WTC11 (cell line): ENCODE measurements at regions not wholly inside any gene's neighbourhood (a gene's known extent, or its start where the extent isn't known, plus 50 kb on each side); places are given as distances from the start of the nearest gene placed in this dataset.
A peak's percentile ranks its signal among the peaks of the same experiment; 100 is the strongest.

Experiments used
- ATAC-seq: fragments of 200-7000 bp; cut with Tn5 transposase; 2 replicates; pipeline ENCODE4 v1.10.0; 2021; ENCODE audit warnings: mild to moderate bottlenecking, moderate library complexity
- CTCF ChIA-PET: fragments of 300-600 bp; sonication (Branson Sonifier 250); formaldehyde crosslinking; loops from one replicate; lab custom pipeline; 2021; ENCODE audit warnings: antibody characterized with exemption; lab: Charles Lee
- POLR2A ChIA-PET: fragments of 350-600 bp; sonication (Branson Sonifier 250); formaldehyde crosslinking; loops from one replicate; lab custom pipeline; 2021; ENCODE audit warnings: antibody characterized with exemption; lab: Charles Lee
- DNase-seq: peaks from one replicate; pipeline ENCODE4 v3.0.0; 2021; ENCODE audit warnings: low spot score
- H3K27ac Mint-ChIP-seq: 2 replicates; pipeline ENCODE4 v1.8.0; 2021; ENCODE audit warnings: mixed read lengths
- H3K27me3 Mint-ChIP-seq: 2 replicates; pipeline ENCODE4 v1.8.0; 2021; ENCODE audit warnings: low read depth, mild to moderate bottlenecking, moderate library complexity, mixed read lengths
- H3K36me3 Mint-ChIP-seq: 2 replicates; pipeline ENCODE4 v1.8.0; 2021; ENCODE audit warnings: mixed read lengths
- H3K4me1 Mint-ChIP-seq: 2 replicates; pipeline ENCODE4 v1.8.0; 2022; ENCODE audit warnings: mixed read lengths
- H3K4me3 Mint-ChIP-seq: 2 replicates; pipeline ENCODE4 v1.8.0; 2021; ENCODE audit warnings: mild to moderate bottlenecking, moderate library complexity, mixed read lengths
- H3K9me3 Mint-ChIP-seq: 2 replicates; pipeline ENCODE4 v1.8.0; 2021; ENCODE audit warnings: mixed read lengths
- ATF1 ChIP-seq: sonication (generic); formaldehyde crosslinking; IDR thresholded peaks from 2 replicates; pipeline ENCODE4 v1.8.1; 2023; ENCODE audit warnings: mild to moderate bottlenecking, moderate library complexity, missing genetic modification reagents
- CTCF ChIP-seq: fragments of 200-600 bp; IDR thresholded peaks from 2 replicates; pipeline ENCODE4 v1.8.0; 2022; ENCODE audit warnings: antibody characterized with exemption
- EMX1 ChIP-seq: fragments of 250-450 bp; sonication (Bioruptor Pico); IDR thresholded peaks from 2 replicates; pipeline ENCODE4 v1.8.0; 2021; ENCODE audit warnings: mild to moderate bottlenecking
- FOXJ3 ChIP-seq: sonication (generic); formaldehyde crosslinking; IDR thresholded peaks from 2 replicates; pipeline ENCODE4 v1.9.0; 2021; ENCODE audit warnings: missing genetic modification reagents, mild to moderate bottlenecking, borderline replicate concordance
- GRHL2 ChIP-seq: fragments of 250-450 bp; sonication (Bioruptor Pico); IDR thresholded peaks from 2 replicates; pipeline ENCODE4 v1.8.0; 2022; ENCODE audit warnings: mild to moderate bottlenecking, moderate library complexity; ENCODE audit not compliant: insufficient replicate concordance, severe bottlenecking
- MYBL2 ChIP-seq: sonication (generic); formaldehyde crosslinking; IDR thresholded peaks from 2 replicates; pipeline ENCODE4 v1.8.1; 2023; ENCODE audit warnings: mild to moderate bottlenecking, moderate library complexity, missing genetic modification reagents
- SP1 ChIP-seq: sonication (generic); formaldehyde crosslinking; conservative IDR thresholded peaks from 2 replicates; pipeline ENCODE4 v1.8.1; 2022; ENCODE audit warnings: missing genetic modification reagents
- ZBTB21 ChIP-seq: sonication (generic); formaldehyde crosslinking; IDR thresholded peaks from 2 replicates; pipeline ENCODE4 v1.8.1; 2023; ENCODE audit warnings: mild to moderate bottlenecking, missing genetic modification reagents, borderline replicate concordance
- ZNF263 ChIP-seq: sonication (generic); formaldehyde crosslinking; IDR thresholded peaks from 2 replicates; pipeline ENCODE4 v1.8.1; 2022; ENCODE audit warnings: low read depth, mild to moderate bottlenecking, moderate library complexity, missing genetic modification reagents
- ZNF423 ChIP-seq: fragments of 250-450 bp; sonication (Bioruptor Pico); IDR thresholded peaks from 2 replicates; pipeline ENCODE4 v2.1.2; 2022; ENCODE audit warnings: mild to moderate bottlenecking, moderate library complexity
- ZNF512 ChIP-seq: sonication (generic); formaldehyde crosslinking; IDR thresholded peaks from 2 replicates; pipeline ENCODE4 v1.8.1; 2022; ENCODE audit warnings: missing genetic modification reagents, borderline replicate concordance
- TF ChIP-seq, protein P1 (sequence below): fragments of 250-450 bp; sonication (Bioruptor Pico); IDR thresholded peaks from 2 replicates; pipeline ENCODE4 v1.9.0; 2021; ENCODE audit warnings: mild to moderate bottlenecking
- TF ChIP-seq, protein P2 (sequence below): fragments of 250-450 bp; sonication (Bioruptor Pico); IDR thresholded peaks from 2 replicates; pipeline ENCODE4 v1.8.0; 2021; ENCODE audit warnings: mild to moderate bottlenecking

GRCh38 chr6:166751051-166751595, 124.1 kb upstream of the RPS6KA2 start:
- Mint-ChIP-seq H3K4me1 (peaks cover 39% of the 10 kb centered on the region), H3K4me3 (no peak overlapping the region), H3K36me3 (no peaks in the 10 kb centered on the region), H3K27me3 (no peaks in the 10 kb centered on the region; the same call in 1 of the 2 replicates), H3K27ac (no peak overlapping the region), H3K9me3 (no peaks in the 10 kb centered on the region)
- no peak for TF ChIP-seq ATF1 (CRISPR knock-in tag)
- peak; percentile 76 for TF ChIP-seq ZNF423 (CRISPR knock-in tag)
- ChIA-PET CTCF (interaction anchor here (0.7 to 2.4 kb wide), 4 partner anchors 11 to 44 kb away, joined by 3 to 14 read pairs (median 3); no protein-coding TSS in a partner anchor), POLR2A (no interaction called here)
- DNase-seq, result peak; percentile 44
- ATAC-seq, result peak; percentile 34

DNA sequence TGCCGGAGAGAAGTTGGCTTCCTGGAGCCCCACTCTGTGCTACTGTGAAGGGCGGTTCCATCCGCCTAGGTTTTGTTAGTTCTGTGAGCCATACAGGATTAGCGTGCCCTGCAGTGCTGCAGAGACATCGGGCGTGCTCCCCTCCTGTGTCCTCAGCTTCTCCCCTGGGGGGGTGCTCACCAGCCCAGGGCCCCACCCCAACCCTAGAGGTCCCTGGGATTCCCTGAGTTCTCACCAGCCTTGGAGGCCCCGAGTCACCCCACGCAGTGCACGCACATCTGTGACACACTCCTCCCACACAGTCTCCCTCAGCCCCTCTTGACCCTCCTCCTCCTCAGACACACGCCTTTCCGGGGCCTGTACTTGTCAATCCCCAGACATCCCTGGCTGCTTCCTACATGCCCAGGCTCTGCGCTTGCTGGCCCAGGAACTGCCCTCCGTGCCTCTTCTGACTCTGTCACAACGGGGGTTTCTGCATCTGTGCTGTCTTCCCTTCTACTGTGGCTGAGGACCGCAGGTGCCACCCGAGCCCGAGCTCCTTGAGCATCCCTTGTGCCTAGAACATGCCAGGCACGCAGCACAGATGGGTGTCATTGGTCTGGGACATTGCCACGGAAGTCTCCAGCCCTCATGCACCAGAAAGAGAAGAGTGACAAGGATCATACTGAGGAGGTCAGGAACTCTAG, 123.2 kb upstream of the RPS6KA2 start:
- Mint-ChIP-seq H3K9me3 (no peaks in the 10 kb centered on the region), H3K27ac (peak overlapping the region; percentile 69), H3K36me3 (no peaks in the 10 kb centered on the region), H3K4me3 (no peak overlapping the region), H3K27me3 (no peaks in the 10 kb centered on the region; the same call in 1 of the 2 replicates), H3K4me1 (peaks cover 36% of the 10 kb centered on the region)
- POLR2A ChIA-PET, result no interaction called here
- DNase-seq (no peak), ATAC-seq (peak; percentile 4)
- CTCF ChIA-PET, result interaction anchor here (1.2 to 2.4 kb wide), 3 partner anchors 22 to 43 kb away, joined by 3 to 14 read pairs (median 3); no protein-coding TSS in a partner anchor
- TF ChIP-seq SP1 (CRISPR knock-in tag) (no peak), ZBTB21 (no peak), MYBL2 (CRISPR knock-in tag) (no peak), CTCF (no peak), ZNF263 (peak; percentile 50; the same call in 1 of the 2 replicates), EMX1 (CRISPR knock-in tag) (no peak), ZNF512 (CRISPR knock-in tag) (no peak)

GRCh38 chr6:166749666-166750065, 122.6 kb upstream of the RPS6KA2 start:
- Mint-ChIP-seq H3K36me3 (no peaks in the 10 kb centered on the region), H3K4me3 (no peak overlapping the region), H3K27ac (no peak overlapping the region), H3K9me3 (no peaks in the 10 kb centered on the region), H3K4me1 (peaks cover 35% of the 10 kb centered on the region), H3K27me3 (no peaks in the 10 kb centered on the region; the same call in 1 of the 2 replicates)
- ChIA-PET POLR2A (no interaction called here), CTCF (interaction anchor here (1.2 to 2.4 kb wide), 3 partner anchors 23 to 43 kb away, joined by 3 to 14 read pairs (median 3); no protein-coding TSS in a partner anchor)
- TF ChIP-seq GRHL2, result no peak
- TF ChIP-seq FOXJ3 (CRISPR knock-in tag), result no peak
- TF ChIP-seq, protein P1, sequence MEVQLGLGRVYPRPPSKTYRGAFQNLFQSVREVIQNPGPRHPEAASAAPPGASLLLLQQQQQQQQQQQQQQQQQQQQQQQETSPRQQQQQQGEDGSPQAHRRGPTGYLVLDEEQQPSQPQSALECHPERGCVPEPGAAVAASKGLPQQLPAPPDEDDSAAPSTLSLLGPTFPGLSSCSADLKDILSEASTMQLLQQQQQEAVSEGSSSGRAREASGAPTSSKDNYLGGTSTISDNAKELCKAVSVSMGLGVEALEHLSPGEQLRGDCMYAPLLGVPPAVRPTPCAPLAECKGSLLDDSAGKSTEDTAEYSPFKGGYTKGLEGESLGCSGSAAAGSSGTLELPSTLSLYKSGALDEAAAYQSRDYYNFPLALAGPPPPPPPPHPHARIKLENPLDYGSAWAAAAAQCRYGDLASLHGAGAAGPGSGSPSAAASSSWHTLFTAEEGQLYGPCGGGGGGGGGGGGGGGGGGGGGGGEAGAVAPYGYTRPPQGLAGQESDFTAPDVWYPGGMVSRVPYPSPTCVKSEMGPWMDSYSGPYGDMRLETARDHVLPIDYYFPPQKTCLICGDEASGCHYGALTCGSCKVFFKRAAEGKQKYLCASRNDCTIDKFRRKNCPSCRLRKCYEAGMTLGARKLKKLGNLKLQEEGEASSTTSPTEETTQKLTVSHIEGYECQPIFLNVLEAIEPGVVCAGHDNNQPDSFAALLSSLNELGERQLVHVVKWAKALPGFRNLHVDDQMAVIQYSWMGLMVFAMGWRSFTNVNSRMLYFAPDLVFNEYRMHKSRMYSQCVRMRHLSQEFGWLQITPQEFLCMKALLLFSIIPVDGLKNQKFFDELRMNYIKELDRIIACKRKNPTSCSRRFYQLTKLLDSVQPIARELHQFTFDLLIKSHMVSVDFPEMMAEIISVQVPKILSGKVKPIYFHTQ, result no peak
- TF ChIP-seq ZNF263, result peak; percentile 61; the same call in 1 of the 2 replicates
- TF ChIP-seq, protein P2, sequence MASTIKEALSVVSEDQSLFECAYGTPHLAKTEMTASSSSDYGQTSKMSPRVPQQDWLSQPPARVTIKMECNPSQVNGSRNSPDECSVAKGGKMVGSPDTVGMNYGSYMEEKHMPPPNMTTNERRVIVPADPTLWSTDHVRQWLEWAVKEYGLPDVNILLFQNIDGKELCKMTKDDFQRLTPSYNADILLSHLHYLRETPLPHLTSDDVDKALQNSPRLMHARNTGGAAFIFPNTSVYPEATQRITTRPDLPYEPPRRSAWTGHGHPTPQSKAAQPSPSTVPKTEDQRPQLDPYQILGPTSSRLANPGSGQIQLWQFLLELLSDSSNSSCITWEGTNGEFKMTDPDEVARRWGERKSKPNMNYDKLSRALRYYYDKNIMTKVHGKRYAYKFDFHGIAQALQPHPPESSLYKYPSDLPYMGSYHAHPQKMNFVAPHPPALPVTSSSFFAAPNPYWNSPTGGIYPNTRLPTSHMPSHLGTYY (CRISPR knock-in tag), result no peak
- no peak for TF ChIP-seq CTCF
- ATAC-seq, result peak; percentile 36
- no peak for DNase-seq
